ENCODE measurements at regions not wholly inside any gene's neighbourhood (a gene's known extent, or its start where the extent isn't known, plus 50 kb on each side); places are given as distances from the start of the nearest gene placed in this dataset.

DNA sequence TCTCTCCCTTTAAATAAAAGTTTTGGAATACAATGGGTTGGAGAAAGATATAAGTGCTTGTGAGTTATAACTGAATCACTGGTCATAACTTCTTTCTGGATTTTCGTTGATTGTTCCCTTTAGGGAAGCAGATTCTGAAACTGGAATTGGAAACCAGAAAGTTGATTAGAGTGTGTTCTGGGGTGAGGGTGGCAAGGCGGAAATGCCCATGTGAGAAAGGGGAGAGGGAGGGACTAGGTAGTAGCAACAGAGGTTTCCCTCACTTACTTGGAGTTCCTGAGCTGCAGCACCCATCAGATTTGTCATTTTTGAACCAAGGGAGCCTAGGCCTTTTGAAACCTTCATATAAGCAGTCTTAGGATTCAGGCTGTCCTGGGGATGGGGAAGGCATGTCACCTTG, 453.4 kb downstream of the KCNJ3 start:
- no peak for DNase-seq (ENCODE audit: low read depth)

DNA sequence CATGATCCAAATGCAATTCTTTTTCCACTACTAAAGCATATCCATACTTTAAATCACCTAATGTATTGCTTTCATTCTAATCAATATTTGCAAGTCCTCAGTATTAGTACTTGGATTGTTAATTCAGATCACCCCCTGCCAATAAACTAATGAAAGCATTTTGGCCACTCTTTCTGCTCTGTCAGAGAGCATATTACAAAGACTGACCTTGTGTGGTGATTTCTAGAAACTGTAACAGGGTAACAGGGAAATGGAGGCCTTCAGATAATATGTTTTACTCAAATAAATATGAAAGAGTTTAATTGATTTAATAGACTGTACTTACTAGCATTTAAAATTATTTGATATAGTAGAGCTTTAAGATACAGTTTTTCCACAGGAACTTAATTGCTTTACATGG, 453.0 kb downstream of the KCNJ3 start:
- no peak for DNase-seq (ENCODE audit: low read depth)

DNA sequence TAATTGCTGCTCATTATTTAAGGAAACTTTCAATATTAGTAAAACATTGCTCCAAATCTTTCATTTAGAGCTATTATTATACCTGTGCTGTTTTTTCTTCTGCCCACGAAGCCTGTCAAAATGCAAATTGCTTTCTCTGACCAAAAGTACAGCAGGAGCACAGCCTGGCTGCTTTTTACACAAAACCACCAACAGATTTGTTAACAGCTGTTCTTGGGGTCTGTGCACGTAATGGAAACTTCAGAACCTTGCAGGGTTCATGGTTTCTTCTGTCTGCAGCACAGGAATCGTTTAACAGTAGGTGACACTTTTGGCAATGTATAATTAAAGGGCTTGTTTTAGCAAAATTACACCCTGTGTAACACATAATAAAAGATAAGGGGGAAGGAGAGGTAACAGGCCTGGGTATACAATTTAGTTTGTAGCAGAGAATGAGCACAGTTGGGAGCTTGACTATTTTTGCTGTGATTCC, 447.3 kb downstream of the KCNJ3 start:
- no peak for DNase-seq (ENCODE audit: low read depth)

DNA sequence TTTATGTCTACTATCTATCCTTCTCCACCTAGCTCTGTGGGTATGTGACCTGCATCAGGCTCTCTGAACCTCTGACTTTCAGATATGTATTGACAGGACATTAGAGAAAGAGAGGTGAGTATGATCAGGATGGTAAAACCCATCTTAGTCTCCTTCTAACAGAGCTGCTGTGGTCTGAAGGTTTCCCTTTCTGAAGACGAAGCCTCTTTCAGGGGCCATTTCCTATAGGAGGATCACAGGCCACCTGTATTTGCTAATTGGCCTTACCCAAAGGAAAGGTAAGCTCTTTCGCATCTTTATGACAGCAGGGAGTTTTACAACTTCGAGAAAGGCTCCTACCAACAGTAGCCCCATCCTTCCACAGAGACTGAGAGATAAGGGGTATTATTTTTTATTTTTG, 442.9 kb downstream of the KCNJ3 start:
- DNase-seq (ENCODE audit: low read depth), result no peak

DNA sequence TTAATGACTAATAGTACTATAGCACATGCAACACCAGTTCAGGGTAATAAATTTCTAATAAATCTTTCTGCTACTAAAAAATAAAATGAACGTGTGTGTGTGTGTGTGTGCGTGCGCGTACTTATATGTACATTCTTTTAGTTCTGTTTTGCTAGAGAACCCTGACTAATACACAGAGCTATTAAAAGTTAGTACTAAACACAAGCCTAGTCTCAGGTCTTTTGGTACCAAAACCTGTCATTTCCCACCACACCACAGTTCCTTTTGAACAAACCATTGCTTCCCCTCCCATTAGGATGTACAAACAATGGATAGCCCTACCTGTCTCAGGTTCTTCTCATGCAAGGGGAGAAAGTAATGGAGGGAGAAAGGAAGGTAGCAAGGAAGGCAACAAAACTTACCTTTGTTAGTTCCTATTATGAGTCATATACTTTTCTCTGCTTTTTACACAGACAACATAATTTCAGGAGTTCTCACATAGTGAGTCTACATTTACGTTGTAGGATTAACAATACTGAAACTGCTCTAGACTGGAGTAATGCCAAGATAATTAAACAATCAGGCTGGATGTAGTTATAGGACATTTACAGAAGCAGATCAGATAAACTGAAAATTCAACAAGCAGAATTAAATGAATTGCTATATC, 427.2 kb downstream of the KCNJ3 start:
- no peak for DNase-seq (ENCODE audit: low read depth)

DNA sequence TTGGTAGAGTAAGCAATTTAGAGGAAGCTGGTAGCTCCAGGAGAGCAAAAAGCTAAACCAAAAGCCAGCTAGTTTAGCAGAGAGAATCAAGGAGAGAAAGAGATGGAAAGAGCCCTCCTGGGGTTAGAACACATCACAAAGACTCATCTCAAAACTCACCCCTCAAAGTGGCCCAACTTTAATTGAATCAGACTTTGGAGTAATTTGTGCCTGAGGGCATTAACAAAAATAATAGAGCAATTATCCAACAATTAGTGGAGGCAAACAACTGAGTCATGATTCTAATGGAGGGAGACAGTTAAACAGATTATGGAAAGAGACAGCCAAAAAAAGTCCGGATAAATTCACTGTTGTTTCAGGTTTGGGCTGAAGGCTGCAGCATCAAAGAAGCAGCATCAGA, 417.4 kb downstream of the KCNJ3 start:
- DNase-seq (ENCODE audit: low read depth), result no peak

DNA sequence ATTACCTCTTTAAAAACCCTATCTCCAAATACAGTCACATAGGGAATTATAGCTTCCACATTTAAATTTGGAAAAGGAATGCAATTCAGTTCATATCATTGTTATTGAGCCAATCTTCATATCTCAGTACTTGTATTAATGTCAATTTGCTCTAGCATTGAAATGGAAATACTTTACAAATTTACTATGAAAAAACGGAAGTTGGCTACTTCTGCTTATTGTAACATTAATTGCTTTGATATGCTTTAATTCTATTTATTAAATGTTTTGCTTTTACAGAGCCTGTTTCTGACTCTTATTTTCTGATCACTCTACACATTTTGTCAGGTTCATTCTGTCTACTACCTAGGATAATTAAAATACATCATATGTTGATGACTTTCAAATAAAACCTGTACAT, 412.6 kb downstream of the KCNJ3 start:
- no peak for DNase-seq (ENCODE audit: low read depth)

DNA sequence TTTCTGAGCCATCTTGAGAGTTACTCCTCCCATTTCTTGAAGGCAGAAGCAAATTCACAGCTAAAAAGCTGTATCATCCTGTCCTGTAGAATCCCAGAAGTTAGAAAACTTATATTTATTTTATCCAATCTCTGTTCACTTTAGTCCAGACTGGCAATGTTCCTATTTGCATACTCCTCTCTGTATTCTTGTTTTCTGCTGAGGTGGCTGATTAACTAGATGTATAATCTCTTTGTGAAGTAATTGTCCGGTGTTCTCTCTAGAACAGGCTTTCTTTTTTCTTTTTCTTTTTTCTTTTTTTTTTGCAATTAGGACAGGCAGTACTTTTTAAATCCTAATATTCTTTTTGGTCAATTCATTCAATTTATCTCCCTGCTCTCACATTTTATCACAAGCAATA, 411.0 kb downstream of the KCNJ3 start:
- DNase-seq (ENCODE audit: low read depth), result no peak

DNA sequence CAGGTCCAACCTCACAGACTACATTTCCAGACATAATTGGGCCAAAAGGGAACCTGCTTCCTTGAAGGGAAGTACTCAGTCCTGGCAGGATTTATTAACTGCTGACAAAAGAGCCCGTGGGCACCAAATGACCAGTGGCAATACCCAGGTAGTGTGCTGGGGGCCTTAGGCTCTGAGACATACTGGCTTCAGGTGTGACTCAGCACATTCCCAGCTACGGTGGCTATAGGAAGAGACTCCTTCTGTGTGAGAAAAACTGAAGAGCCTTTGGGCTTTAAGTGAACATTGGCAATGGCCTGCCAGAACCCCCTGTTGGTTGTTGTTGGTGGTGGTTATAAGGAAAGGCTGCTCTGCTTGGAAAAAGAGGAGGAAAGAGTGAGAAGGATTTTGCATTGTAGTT, 401.8 kb downstream of the KCNJ3 start:
- no peak for DNase-seq (ENCODE audit: low read depth)

DNA sequence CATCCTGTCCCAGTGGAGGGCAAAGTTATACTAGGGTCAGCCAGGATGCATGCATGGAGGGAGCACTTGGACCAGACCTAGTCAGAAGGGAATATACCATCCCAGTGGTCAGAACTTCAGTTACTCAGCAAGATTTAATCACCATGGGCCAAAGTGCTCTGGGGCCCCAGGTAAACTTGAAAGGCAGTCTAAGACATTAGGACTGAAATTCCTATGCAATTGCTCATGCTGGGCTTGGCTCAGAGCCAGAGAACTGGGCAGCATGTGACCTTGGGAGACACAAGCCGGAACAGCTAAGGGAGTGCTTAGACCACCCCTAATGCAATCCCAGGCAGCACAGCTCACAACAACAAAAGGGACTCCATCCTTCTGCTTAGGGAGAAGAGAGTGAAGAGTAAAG, 401.3 kb downstream of the KCNJ3 start:
- DNase-seq (ENCODE audit: low read depth), result peak; percentile 5

DNA sequence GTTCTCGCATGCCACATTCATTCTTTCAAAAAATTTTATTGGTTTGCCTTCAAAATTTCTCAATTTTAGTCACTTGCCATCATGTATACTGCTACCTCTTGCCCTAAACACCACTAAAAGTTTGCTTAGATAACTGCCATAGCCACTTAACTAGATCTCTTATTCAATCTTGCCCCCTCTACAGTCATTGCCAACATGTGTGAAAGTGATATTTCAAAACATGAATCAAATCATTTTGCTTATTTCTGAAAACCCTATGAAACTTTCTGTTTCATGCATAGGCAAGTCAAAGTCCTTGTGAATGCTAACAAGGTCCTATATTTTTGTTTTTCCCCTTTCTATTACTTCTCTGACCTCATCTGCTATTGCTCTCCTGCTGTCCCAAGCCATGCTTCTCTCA, 397.1 kb downstream of the KCNJ3 start:
- no peak for DNase-seq (ENCODE audit: low read depth)

DNA sequence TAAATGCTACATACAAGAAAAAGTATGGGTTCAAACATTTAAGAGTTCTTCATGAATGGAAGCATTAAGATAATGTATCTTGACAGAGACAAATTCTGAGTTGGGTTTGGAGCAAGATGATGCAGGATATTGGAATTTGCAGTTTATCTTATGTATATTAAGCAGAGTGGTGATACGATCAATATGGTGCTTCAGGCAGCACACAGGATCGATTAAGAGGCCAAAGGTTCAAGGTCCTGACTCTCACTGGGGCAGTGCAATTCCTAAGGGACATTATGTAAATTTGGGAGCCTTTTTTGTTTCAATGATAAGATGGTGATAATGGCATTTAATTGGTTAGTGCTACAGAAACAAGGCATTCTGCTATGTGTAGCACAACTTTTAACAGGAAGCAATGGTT, 381.9 kb downstream of the KCNJ3 start:
- DNase-seq (ENCODE audit: low read depth), result no peak

DNA sequence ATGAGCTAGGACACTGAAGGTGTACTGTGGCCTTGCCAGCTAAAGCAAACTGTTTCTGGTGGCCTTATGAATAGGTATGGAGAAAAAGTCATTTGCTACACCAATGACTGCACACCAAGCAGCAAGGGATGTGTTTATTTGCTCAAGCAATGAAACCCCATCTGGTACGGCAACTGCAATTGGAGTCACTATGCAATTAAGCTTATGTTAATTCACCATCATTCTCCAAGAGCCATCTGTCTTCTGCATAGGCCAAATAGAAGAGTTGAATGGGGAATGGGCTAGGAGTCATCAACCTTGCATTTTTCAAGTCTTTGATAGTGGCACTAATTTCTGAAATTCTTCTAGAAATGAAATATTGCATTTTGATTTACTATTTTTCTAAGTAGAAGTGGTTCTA, 372.0 kb downstream of the KCNJ3 start:
- no peak for DNase-seq (ENCODE audit: low read depth)

DNA sequence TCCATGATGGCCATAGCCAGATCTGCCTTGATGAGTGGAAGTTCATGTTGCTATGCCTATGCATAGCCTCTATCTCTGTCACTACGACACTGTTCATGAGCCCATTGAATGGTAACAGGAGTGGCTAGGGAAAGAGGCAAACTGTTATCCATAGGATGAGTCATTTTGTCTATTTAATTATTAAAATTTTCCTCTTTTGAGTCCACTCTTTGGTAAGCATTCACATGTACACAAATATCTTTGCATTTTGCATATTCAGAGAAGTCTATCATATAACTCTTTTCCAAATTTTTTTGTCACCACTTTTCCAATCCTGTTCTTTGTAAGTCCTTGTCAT, 364.4 kb downstream of the KCNJ3 start:
- no peak for DNase-seq (ENCODE audit: low read depth)

DNA sequence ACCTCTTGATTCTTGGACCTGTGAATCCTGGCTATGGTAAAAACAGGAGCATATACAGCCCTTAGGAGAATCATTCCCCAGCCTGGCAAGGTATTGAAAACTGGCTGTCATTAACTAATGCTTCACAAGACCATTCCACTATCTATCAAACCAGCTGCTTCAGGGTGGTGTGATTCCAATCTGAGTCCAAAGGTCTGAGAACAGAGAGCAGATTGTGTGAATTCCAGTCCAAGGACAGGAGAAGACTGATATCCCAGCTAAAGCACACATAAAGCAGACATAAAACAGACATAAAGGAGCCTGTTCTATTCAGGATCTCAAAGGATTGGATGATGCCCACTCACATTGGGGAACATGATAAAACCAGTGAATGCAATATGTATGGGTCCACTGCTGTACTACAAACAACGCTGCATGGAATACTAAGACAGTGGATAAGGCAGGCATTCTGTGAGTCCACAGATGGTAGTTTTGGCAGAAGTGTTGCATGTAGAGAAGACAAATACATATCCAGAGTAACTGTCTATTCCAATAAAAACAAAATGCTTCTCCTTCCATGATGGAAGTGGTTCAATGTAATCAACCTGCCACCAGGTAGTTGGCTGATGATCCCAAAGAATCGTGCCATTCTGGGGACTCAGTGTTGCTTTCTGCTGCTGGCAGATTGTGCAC, 363.9 kb downstream of the KCNJ3 start:
- DNase-seq (ENCODE audit: low read depth), result no peak

DNA sequence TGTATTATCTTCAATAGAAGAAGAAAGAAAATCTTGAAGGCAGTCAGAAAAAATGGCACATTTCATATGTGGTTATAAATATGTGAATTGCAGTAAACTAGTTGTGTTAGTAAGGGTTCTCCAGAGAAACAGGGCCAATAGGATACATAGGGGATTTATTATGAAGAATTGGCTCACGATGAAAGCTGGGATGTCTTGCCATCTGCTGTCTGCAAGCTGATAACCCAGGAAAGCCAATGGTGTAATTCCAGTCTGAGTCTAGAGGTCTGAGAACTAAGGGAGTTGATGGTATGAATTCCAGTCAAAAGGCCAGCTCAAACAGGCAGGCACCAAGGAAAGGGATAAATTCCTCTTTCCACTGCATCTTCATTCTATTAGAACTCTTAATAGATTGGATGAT, 362.4 kb downstream of the KCNJ3 start:
- no peak for DNase-seq (ENCODE audit: low read depth)

DNA sequence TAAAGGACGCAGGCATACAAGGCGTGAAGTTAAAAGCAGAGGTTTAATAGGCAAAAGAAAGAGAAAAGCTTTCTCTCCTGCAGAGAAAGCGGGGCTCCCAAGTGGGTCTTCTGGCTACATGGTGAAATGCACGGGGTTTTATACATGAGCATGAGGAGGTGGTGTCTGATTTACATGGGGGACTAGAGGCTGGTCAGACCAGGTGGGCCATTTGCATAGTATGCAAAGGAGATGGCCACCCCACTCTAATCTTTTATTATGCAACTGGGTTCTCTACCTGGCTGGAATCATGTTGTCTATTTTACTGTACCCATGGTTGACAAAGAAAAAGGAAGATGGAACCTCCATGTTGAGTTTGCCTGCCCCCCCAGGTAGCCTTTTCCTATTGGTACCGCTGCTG, 356.2 kb downstream of the KCNJ3 start:
- DNase-seq (ENCODE audit: low read depth), result no peak

DNA sequence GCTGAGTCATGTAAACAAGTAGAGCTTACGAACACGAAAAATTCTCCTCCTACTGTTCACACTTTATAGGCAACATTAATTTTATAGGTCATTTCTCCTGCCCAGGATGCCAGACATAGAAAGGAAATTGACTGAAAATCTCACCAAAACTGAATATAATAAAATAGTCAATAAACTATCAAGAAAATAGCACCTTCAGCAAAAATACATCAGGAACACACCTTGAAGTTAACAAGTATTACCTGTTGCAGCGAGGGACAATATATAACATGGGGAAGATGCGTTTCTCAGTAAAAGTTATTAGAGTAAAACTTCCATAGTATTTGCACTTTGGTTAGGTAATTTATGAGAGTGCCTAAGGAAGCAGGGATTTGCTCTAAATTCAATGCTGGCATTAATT, 344.6 kb downstream of the KCNJ3 start:
- no peak for DNase-seq (ENCODE audit: low read depth)

DNA sequence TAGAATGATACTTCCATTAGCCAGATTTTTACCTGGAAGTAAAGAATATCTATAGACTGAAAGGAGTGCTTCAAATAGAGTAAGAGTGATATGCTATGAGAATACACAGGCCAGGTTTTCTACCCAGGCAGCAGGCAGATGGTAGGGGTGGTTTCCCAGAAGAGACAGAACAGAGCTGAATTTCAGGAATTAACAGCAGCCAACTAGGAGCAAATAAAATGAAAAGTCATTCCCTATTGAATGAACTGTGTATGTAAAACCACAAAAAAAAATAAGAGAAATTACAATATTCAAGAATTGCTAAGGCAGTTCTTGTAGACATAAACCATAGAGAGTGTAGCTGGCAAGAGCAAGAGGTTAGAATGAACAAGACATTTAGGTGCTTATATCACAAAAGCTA, 336.8 kb downstream of the KCNJ3 start:
- no peak for DNase-seq (ENCODE audit: low read depth)

DNA sequence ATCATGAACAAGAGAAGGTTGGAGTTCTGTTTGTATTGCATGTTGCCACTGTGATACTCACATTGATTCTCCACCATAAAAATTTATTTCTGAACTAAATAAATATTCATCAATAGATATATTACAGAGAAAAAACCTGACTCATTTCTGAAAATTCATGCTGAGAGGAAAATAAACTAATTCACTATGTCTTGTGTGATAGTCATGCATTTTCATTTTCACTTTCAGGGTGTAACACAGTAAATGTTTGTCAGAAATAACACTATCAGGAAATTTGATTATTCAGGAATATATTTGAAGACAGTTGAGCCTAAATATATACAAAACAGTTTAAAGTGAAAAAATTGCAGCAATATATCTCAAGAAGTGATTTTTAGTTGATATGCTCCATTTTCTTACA, 335.2 kb downstream of the KCNJ3 start:
- no peak for DNase-seq (ENCODE audit: low read depth)

DNA sequence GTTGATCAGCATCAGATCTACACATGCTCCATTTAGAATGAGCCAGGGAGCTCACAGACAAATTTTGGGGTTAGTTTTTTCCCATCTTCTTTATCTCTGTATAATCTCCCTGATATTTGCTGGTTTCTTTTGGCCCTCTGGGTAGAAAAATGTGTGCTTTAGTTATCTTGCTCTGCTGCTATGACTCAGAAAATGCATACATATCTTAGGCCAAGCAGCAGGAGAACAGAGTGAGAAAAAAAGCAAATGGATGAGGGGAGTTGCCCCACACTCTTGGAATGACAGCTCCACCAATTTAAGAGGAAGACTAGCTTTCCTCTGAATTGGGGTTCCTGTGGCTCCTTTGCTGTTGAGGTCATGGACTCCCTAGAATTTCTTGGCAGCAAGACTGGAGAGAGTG, 331.8 kb downstream of the KCNJ3 start:
- DNase-seq (ENCODE audit: low read depth), result no peak

DNA sequence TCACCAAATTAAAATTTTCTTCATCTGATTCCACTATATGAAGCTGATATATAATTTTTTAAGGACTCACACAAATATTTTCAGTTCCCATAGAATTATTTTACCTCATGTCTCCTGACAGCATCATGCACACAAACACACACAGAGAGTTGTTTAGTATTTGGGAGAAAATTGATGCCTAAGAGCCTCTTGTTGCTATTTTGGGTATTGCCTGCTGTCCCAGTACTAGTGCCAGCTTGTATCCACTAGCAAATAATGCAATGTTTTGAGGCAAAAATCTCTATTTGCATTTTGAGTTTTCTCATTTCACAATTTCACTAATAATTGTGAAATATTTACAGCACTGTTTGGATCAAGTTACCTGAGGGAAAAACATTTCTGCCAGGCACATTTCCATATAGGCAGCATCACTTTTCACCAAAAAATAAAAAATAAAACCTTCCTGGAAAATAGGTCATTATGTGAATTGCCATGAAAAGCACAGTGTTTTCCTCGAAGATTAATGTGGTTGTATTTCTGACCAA, 328.2 kb downstream of the KCNJ3 start:
- DNase-seq (ENCODE audit: low read depth), result no peak

DNA sequence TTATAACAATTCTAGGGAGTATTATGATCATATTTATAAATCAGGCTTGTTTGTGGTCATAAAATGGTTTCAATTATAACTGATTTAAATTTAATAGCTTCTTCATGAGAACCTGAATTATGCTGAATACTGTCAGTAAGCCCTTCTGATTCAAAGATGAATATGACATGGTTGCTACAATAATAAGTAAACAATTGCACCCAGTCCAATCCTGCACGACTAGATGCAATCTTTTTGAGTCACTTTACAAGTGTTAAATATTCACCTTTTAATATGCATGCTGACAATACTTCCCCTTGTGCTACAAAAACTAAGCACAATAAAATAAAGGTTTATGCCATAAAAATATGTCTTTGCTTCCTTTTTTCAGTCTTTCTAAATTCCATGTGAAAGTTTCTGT, 325.2 kb downstream of the KCNJ3 start:
- no peak for DNase-seq (ENCODE audit: low read depth)

DNA sequence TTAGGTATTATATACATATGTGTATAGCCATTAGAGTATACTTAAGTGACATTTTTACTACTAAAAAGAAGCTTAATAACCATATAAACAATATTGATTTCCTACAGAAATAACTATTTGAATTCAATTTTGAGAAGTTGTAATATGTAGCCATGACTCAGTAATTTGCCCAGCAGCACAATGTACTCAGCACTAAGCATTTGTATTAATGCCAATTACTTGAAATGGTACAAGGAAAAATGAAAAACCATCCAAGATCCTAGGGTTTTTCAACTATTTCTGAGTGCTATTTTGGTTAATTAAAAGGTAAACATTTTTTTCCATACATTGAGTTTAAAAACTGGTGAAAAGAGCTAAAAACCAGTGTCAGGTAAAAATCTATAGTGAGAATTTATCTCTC, 324.0 kb downstream of the KCNJ3 start:
- no peak for DNase-seq (ENCODE audit: low read depth)

All from HS-27A (cell line).